Hematopoietic multipotent progenitor cell treated with erythropoietin and hydrocortisone succinate and interleukin-3 and kit ligand, for 4 days (in vitro differentiated cells): ENCODE measurements at regions not wholly inside any gene's neighbourhood (a gene's known extent, or its start where the extent isn't known, plus 50 kb on each side); places are given as distances from the start of the nearest gene placed in this dataset.

Source experiments
- DNase-seq: peaks from one replicate; pipeline ENCODE4 v3.0.0-alpha.2; 2015

GRCh38 chr3:194769020-194769643 is 83.4 kb downstream of the FAM43A start:
- DNase-seq = peak; percentile 99

- DNase-seq = no peak
These were observed 86.7 kb downstream of the FAM43A start for GRCh38 chr3:194772241-194773000.

- no peak for DNase-seq
These were observed 87.5 kb downstream of the FAM43A start for GRCh38 chr3:194773216-194773615.

GRCh38 chr3:194773771-194774455 is 88.2 kb downstream of the FAM43A start:
- DNase-seq = no peak

- no peak for DNase-seq
These were observed 89.6 kb downstream of the FAM43A start for GRCh38 chr3:194775266-194775665.

GRCh38 chr3:194775731-194776130 is 90.0 kb downstream of the FAM43A start:
- no peak for DNase-seq

GRCh38 chr3:194777729-194778128 is 92.0 kb downstream of the FAM43A start:
- DNase-seq = no peak

GRCh38 chr3:194779729-194780224 is 94.1 kb downstream of the FAM43A start:
- DNase-seq = no peak

- DNase-seq = no peak
These were observed 95.0 kb downstream of the FAM43A start for GRCh38 chr3:194780706-194781105.

- DNase-seq = no peak
These were observed 95.9 kb downstream of the FAM43A start for GRCh38 chr3:194781617-194782016.

- no peak for DNase-seq
These were observed 97.2 kb downstream of the FAM43A start for GRCh38 chr3:194782698-194783404.

GRCh38 chr3:194784361-194784760 is 98.7 kb downstream of the FAM43A start:
- DNase-seq = no peak

GRCh38 chr3:194785315-194785714 is 99.6 kb downstream of the FAM43A start:
- DNase-seq = peak; percentile 21

GRCh38 chr3:194787072-194787471 is 101.4 kb downstream of the FAM43A start:
- no peak for DNase-seq

- no peak for DNase-seq
These were observed 102.0 kb downstream of the FAM43A start for GRCh38 chr3:194787650-194788049.

- DNase-seq = no peak
These were observed 106.7 kb downstream of the FAM43A start for GRCh38 chr3:194792368-194792767.

GRCh38 chr3:194797555-194798250 is 112.0 kb downstream of the FAM43A start:
- no peak for DNase-seq

- no peak for DNase-seq
These were observed 112.8 kb downstream of the FAM43A start for GRCh38 chr3:194798486-194798885.

- no peak for DNase-seq
These were observed 114.3 kb downstream of the FAM43A start for GRCh38 chr3:194800002-194800401.

- no peak for DNase-seq
These were observed 116.1 kb downstream of the FAM43A start for GRCh38 chr3:194801461-194802432.

- no peak for DNase-seq
These were observed 119.1 kb downstream of the FAM43A start for GRCh38 chr3:194804796-194805195.
